Left lung (tissue), 4 donors: ENCODE measurements at regions not wholly inside any gene's neighbourhood (a gene's known extent, or its start where the extent isn't known, plus 50 kb on each side); places are given as distances from the start of the nearest gene placed in this dataset.

ENCODE experiments used
- ATAC-seq: fragments of 200-7000 bp; cut with Tn5 transposase; one replicate; pipeline ENCODE4 v1.9.1; 2020; ENCODE audit warnings: moderate library complexity
- DNase-seq, 4 donors: peaks; one replicate each; pipeline ENCODE4 v3.0.0-alpha.2; 2013 to 2020
- H3K27ac ChIP-seq, 2 donors: fragments of 200-600 bp; sonication (generic) in 1 of 2; one replicate each; pipeline versions ENCODE4 v1.5.0 to v1.8.0; 2020 to 2021
- H3K27me3 ChIP-seq, 2 donors: fragments of 200-600 bp; sonication (generic) in 1 of 2; one replicate each; pipeline versions ENCODE4 v1.5.0 to v1.8.0; 2020 to 2021
- H3K36me3 ChIP-seq, 2 donors: fragments of 200-600 bp; sonication (generic) in 1 of 2; one replicate each; pipeline versions ENCODE4 v1.5.0 to v1.8.0; 2020 to 2021
- H3K4me1 ChIP-seq, 2 donors: fragments of 200-600 bp; one replicate each; pipeline ENCODE4 v1.8.0; 2021
- H3K4me3 ChIP-seq, 2 donors: fragments of 200-600 bp; sonication (generic) in 1 of 2; one replicate each; pipeline versions ENCODE4 v1.5.0 to v1.8.0; 2020 to 2021; ENCODE audit warnings: mild to moderate bottlenecking in 1 of 2
- H3K9me3 ChIP-seq, 2 donors: fragments of 200-600 bp; sonication (generic) in 1 of 2; one replicate each; pipeline versions ENCODE4 v1.5.0 to v1.8.0; 2020 to 2021
- CTCF ChIP-seq, 2 donors: fragments of 200-600 bp; sonication (generic) in 1 of 2; IDR thresholded peaks; one replicate each; pipeline versions ENCODE4 v1.5.0 to v1.8.0; 2021; ENCODE audit warnings: antibody characterized with exemption in 2 of 2
- intact Hi-C, 2 donors: fragments of 100-400 bp; cut with DNase I; formaldehyde crosslinking; loops; one replicate each; pipeline versions ENCODE4 v1.11.2 to v1.14.2; 2022
- donor health status: DM: no; HTN: yes; CAD: no.
- donor health status: DM: no; HTN: no; CAD: no.

GRCh38 chr2:183536290-183536689 lies 412.0 kb downstream of the NUP35 start:
- Histone ChIP-seq H3K36me3 (no peaks in the 10 kb centered on the region), H3K9me3 (no peaks in the 10 kb centered on the region), H3K27ac (no peak overlapping the region), H3K27me3 (no peaks in the 10 kb centered on the region), H3K4me3 (no peak overlapping the region), H3K4me1 (no peaks in the 10 kb centered on the region)
- intact Hi-C loops: no loop called here
- ATAC-seq (no peak), DNase-seq (no peak)
- TF ChIP-seq CTCF (IDR thresholded peaks at IDR 0.05): no peak

GRCh38 chr2:183536714-183537113 lies 412.5 kb downstream of the NUP35 start:
- no peak for ATAC-seq
- H3K4me1 ChIP-seq: no peaks in the 10 kb centered on the region

GRCh38 chr2:183541766-183542165 lies 417.5 kb downstream of the NUP35 start:
- no peaks in the 10 kb centered on the region for H3K4me1 ChIP-seq
- no peak overlapping the region for H3K27ac ChIP-seq
- TF ChIP-seq CTCF (IDR thresholded peaks at IDR 0.05): no peak
- intact Hi-C loops: no loop called here
- ATAC-seq (no peak), DNase-seq (peak in 1 of 4 donors; percentile 16)
- H3K9me3 ChIP-seq: peaks cover 0 to 32% of the 10 kb centered on the region in 2 donors
- no peaks in the 10 kb centered on the region for H3K36me3 ChIP-seq
- no peaks in the 10 kb centered on the region for H3K27me3 ChIP-seq
- H3K4me3 ChIP-seq: no peak overlapping the region

More at GRCh38 chr2:183536714-183537113, 412.5 kb downstream of the NUP35 start:
- intact Hi-C loops: no loop called here
- no peak for DNase-seq
- TF ChIP-seq CTCF (IDR thresholded peaks at IDR 0.05): no peak
- no peak overlapping the region for H3K27ac ChIP-seq
- no peak overlapping the region for H3K4me3 ChIP-seq
- no peaks in the 10 kb centered on the region for H3K36me3 ChIP-seq
- peaks cover 0 to 3% of the 10 kb centered on the region in 2 donors for H3K9me3 ChIP-seq
- H3K27me3 ChIP-seq: no peaks in the 10 kb centered on the region

GRCh38 chr2:183542606-183543005 lies 418.4 kb downstream of the NUP35 start:
- Histone ChIP-seq H3K4me3 (no peak overlapping the region), H3K4me1 (no peaks in the 10 kb centered on the region), H3K27me3 (no peaks in the 10 kb centered on the region), H3K27ac (no peak overlapping the region), H3K9me3 (peaks cover 0 to 33% of the 10 kb centered on the region in 2 donors), H3K36me3 (no peaks in the 10 kb centered on the region)
- TF ChIP-seq CTCF (IDR thresholded peaks at IDR 0.05): no peak
- intact Hi-C loops: no loop called here
- no peak for DNase-seq
- ATAC-seq: no peak

- Histone ChIP-seq H3K27me3 (no peaks in the 10 kb centered on the region), H3K27ac (no peak overlapping the region), H3K4me3 (no peak overlapping the region), H3K9me3 (peaks cover 0 to 33% of the 10 kb centered on the region in 2 donors), H3K4me1 (no peaks in the 10 kb centered on the region), H3K36me3 (no peaks in the 10 kb centered on the region)
- ATAC-seq (no peak), DNase-seq (no peak)
- intact Hi-C loops: no loop called here
- TF ChIP-seq CTCF (IDR thresholded peaks at IDR 0.05): no peak
These were observed 419.0 kb downstream of the NUP35 start for GRCh38 chr2:183543222-183543621.
